Liver (tissue), 3 donors: ENCODE measurements at regions not wholly inside any gene's neighbourhood (a gene's known extent, or its start where the extent isn't known, plus 50 kb on each side); places are given as distances from the start of the nearest gene placed in this dataset.

Source experiments
- JUND ChIP-seq, 2 donors: IDR thresholded peaks; 2 replicates each; pipeline ENCODE4 v1.6.1; 2016; ENCODE audit warnings: antibody characterized with exemption in 2 of 2
- RXRA ChIP-seq, 2 donors: IDR thresholded peaks; 2 replicates each; pipeline ENCODE4 v1.6.1; 2017 to 2018; ENCODE audit warnings: antibody characterized with exemption in 2 of 2, mild to moderate bottlenecking in 1 of 2
- YY1 ChIP-seq: IDR thresholded peaks from 2 replicates; pipeline ENCODE4 v1.6.1; 2016; ENCODE audit warnings: antibody characterized with exemption, mild to moderate bottlenecking
- TF ChIP-seq, protein P1 (sequence below): fragments of 150-350 bp; IDR thresholded peaks from 2 replicates; pipeline ENCODE4 v1.5.1; 2017; ENCODE audit warnings: improper control_type of control experiment, low read depth, low read length; ENCODE audit not compliant: missing input control
- TF ChIP-seq, protein P2 (sequence below): IDR thresholded peaks from 2 replicates; pipeline ENCODE4 v1.6.1; 2016; ENCODE audit warnings: antibody characterized with exemption
- donor health status: healthy.
- donor health status: healthy.

DNA sequence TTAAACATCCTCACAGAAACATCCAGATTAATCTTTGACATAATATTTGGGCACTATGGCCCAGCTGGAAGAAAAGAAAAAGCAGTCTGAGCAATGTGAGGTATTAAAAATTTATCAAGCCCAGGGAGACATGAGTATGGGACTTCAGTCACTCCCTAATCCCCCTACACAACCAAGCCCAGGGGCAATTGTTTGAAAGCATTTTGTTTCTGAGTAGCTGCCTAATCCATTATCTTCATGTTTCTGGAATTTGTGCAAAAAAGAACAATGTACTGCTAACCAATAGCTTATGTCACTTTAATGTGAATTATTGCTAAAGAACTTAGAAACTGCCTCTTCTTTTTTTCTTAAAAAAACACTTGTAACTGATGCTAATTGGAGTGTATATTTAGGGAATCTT, 360.7 kb downstream of the TEX13C start:
- TF ChIP-seq, protein P1, sequence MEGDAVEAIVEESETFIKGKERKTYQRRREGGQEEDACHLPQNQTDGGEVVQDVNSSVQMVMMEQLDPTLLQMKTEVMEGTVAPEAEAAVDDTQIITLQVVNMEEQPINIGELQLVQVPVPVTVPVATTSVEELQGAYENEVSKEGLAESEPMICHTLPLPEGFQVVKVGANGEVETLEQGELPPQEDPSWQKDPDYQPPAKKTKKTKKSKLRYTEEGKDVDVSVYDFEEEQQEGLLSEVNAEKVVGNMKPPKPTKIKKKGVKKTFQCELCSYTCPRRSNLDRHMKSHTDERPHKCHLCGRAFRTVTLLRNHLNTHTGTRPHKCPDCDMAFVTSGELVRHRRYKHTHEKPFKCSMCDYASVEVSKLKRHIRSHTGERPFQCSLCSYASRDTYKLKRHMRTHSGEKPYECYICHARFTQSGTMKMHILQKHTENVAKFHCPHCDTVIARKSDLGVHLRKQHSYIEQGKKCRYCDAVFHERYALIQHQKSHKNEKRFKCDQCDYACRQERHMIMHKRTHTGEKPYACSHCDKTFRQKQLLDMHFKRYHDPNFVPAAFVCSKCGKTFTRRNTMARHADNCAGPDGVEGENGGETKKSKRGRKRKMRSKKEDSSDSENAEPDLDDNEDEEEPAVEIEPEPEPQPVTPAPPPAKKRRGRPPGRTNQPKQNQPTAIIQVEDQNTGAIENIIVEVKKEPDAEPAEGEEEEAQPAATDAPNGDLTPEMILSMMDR, result no peak
- TF ChIP-seq RXRA (IDR thresholded peaks at IDR 0.05), result no peak
- no peak for TF ChIP-seq JUND (IDR thresholded peaks at IDR 0.05)
- TF ChIP-seq, protein P2, sequence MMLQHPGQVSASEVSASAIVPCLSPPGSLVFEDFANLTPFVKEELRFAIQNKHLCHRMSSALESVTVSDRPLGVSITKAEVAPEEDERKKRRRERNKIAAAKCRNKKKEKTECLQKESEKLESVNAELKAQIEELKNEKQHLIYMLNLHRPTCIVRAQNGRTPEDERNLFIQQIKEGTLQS, result no peak
- no peak for TF ChIP-seq YY1
